ENCODE measurements at regions not wholly inside any gene's neighbourhood (a gene's known extent, or its start where the extent isn't known, plus 50 kb on each side); places are given as distances from the start of the nearest gene placed in this dataset.

- TF ChIP-seq CTCF (conservative IDR thresholded peaks at IDR 0.05; ENCODE audit: low read length) (no peak), EZH2phosphoT487 (IDR thresholded peaks at IDR 0.05; ENCODE audit: borderline replicate concordance, low read depth, low read length) (no peak)
Measured at GRCh38 chr1:104646233-104646632, 896.5 kb downstream of the AMY1C start.

Measured in OCI-LY7 (cell line).